ENCODE measurements at regions not wholly inside any gene's neighbourhood (a gene's known extent, or its start where the extent isn't known, plus 50 kb on each side); places are given as distances from the start of the nearest gene placed in this dataset.

- TF ChIP-seq, protein P1, sequence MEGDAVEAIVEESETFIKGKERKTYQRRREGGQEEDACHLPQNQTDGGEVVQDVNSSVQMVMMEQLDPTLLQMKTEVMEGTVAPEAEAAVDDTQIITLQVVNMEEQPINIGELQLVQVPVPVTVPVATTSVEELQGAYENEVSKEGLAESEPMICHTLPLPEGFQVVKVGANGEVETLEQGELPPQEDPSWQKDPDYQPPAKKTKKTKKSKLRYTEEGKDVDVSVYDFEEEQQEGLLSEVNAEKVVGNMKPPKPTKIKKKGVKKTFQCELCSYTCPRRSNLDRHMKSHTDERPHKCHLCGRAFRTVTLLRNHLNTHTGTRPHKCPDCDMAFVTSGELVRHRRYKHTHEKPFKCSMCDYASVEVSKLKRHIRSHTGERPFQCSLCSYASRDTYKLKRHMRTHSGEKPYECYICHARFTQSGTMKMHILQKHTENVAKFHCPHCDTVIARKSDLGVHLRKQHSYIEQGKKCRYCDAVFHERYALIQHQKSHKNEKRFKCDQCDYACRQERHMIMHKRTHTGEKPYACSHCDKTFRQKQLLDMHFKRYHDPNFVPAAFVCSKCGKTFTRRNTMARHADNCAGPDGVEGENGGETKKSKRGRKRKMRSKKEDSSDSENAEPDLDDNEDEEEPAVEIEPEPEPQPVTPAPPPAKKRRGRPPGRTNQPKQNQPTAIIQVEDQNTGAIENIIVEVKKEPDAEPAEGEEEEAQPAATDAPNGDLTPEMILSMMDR (conservative IDR thresholded peaks at IDR 0.05; ENCODE audit: low read depth in 2 of 2) = no peak
- no peak for TF ChIP-seq EZH2phosphoT487 (IDR thresholded peaks at IDR 0.05; ENCODE audit: unreplicated experiment)
- no peak for TF ChIP-seq STAT1 (IDR thresholded peaks at IDR 0.05; ENCODE audit: unreplicated experiment)
- no peak for TF ChIP-seq EZH2 (IDR thresholded peaks at IDR 0.05; ENCODE audit: low read depth, unreplicated experiment)
- TF ChIP-seq ETS1 (IDR thresholded peaks at IDR 0.05) = no peak
- no peak for TF ChIP-seq ZNF114 (CRISPR knock-in tag; IDR thresholded peaks at IDR 0.05)
- no peak for TF ChIP-seq CREB1 (CRISPR knock-in tag; IDR thresholded peaks at IDR 0.05; ENCODE audit: low read depth)
These were observed 183.6 kb downstream of the ANXA2 start for GRCh38 chr15:60214201-60214600.
